ENCODE measurements at regions not wholly inside any gene's neighbourhood (a gene's known extent, or its start where the extent isn't known, plus 50 kb on each side); places are given as distances from the start of the nearest gene placed in this dataset.
A peak's percentile ranks its signal among the peaks of the same experiment; 100 is the strongest.

DNA sequence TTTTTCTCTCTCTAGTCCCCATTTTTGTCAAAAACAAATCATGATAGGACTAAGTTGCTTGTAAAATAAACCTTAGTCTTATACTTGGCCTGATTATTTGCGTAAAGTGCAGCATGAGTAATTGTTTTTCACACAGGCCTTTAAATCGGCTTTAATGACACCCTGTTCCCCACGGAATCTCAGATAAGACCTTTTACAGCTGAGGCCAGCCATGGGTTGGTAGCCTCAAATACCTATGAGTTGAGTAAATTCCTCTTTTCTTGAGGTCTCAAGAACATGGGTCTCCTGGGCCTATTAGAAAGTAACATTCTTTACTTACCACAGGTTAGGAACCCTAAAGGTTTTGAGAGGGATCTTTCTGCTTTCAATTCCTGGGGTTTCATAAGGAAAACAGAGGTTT lies 761.0 kb upstream of the PHF14 start:
- no peak overlapping the region for H3K4me3 ChIP-seq
- ATAC-seq, result no peak
- intact Hi-C loops (cut with DNase I), result no loop called here
- peaks cover 0 to 27% of the 10 kb centered on the region in 2 donors for H3K9me3 ChIP-seq
- H3K4me1 ChIP-seq, result no peaks in the 10 kb centered on the region
- H3K36me3 ChIP-seq, result no peaks in the 10 kb centered on the region
- DNase-seq, result no peak
- H3K27me3 ChIP-seq, result no peaks in the 10 kb centered on the region
- no peak for TF ChIP-seq CTCF (IDR thresholded peaks at IDR 0.05)
- no peak overlapping the region for H3K27ac ChIP-seq

- H3K4me3 ChIP-seq, result no peak overlapping the region
- intact Hi-C loops (cut with DNase I), result no loop called here
- ATAC-seq, result no peak
- peaks cover 0 to 27% of the 10 kb centered on the region in 2 donors for H3K9me3 ChIP-seq
- H3K27me3 ChIP-seq, result no peaks in the 10 kb centered on the region
- no peak for DNase-seq
- H3K4me1 ChIP-seq, result no peaks in the 10 kb centered on the region
- H3K27ac ChIP-seq, result no peak overlapping the region
- no peaks in the 10 kb centered on the region for H3K36me3 ChIP-seq
- no peak for TF ChIP-seq CTCF (IDR thresholded peaks at IDR 0.05)
Measured at GRCh38 chr7:10216462-10216861, 757.2 kb upstream of the PHF14 start.

- Histone ChIP-seq H3K36me3 (no peaks in the 10 kb centered on the region), H3K4me3 (no peak overlapping the region), H3K9me3 (no peaks in the 10 kb centered on the region), H3K4me1 (no peaks in the 10 kb centered on the region), H3K27ac (no peak overlapping the region), H3K27me3 (no peaks in the 10 kb centered on the region)
- ATAC-seq (no peak), DNase-seq (no peak)
- TF ChIP-seq CTCF (IDR thresholded peaks at IDR 0.05), result no peak
- intact Hi-C loops (cut with DNase I), result no loop called here
Measured at GRCh38 chr7:10221084-10221483, 752.6 kb upstream of the PHF14 start.

DNA sequence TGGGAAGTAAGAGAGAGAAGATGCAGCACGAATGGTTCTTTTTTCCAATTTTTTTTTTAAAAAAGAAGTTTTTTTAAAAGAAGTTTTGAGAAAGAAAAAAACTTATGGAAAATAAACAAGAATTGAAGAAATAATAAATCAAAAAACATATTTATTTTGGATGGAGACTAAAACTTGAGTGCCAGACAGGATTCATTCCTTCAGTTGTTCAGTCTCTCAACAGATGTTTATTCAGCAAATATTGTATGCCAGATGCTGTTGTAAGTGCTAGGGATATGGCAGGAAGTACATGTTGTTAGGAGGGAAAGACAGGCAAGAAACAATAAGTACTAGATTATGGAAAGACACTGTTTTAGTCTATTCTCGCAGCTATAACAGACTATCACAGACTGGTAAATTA lies 750.7 kb upstream of the PHF14 start:
- H3K9me3 ChIP-seq, result no peaks in the 10 kb centered on the region
- peak in 1 of 4 donors; percentile 22 for DNase-seq
- ATAC-seq, result no peak
- no peaks in the 10 kb centered on the region for H3K4me1 ChIP-seq
- no peak overlapping the region for H3K4me3 ChIP-seq
- H3K27me3 ChIP-seq, result no peaks in the 10 kb centered on the region
- no peak overlapping the region for H3K27ac ChIP-seq
- TF ChIP-seq CTCF (IDR thresholded peaks at IDR 0.05), result no peak
- H3K36me3 ChIP-seq, result no peaks in the 10 kb centered on the region
- intact Hi-C loops (cut with DNase I), result no loop called here

DNA sequence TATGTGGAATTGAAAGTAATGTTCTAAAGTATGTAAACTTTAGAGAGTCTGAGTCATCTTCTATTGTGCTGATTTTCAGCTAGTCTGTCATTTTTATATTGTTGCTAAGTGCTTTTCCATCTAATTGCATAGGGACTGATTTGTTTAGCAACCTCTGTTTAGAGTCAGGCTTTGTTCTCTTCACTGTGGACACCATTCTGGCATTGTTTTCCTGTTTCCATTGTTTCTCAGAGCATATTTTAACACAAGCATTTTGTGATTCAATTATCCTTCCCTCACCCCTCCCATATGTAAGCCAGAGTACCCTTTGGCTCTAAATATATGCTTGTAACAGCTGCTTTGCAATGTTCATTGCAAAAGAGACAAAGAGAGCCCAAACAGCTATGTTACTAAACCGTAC lies 748.4 kb upstream of the PHF14 start:
- no peak overlapping the region for H3K4me3 ChIP-seq
- H3K27me3 ChIP-seq, result no peaks in the 10 kb centered on the region
- H3K4me1 ChIP-seq, result no peaks in the 10 kb centered on the region
- TF ChIP-seq CTCF (IDR thresholded peaks at IDR 0.05), result no peak
- H3K9me3 ChIP-seq, result peaks cover 0 to 7% of the 10 kb centered on the region in 2 donors
- no peak for ATAC-seq
- no peaks in the 10 kb centered on the region for H3K36me3 ChIP-seq
- peak in 2 of 4 donors; percentile 31 to 40 for DNase-seq
- no peak overlapping the region for H3K27ac ChIP-seq
- intact Hi-C loops (cut with DNase I), result no loop called here

Data from left lung (tissue), 4 donors.